Osteocyte (in vitro differentiated cells): ENCODE measurements at regions not wholly inside any gene's neighbourhood (a gene's known extent, or its start where the extent isn't known, plus 50 kb on each side); places are given as distances from the start of the nearest gene placed in this dataset.

Experiments
- DNase-seq: peaks from one replicate; pipeline ENCODE4 v3.0.0; 2021; ENCODE audit warnings: mixed read lengths; ENCODE audit not compliant: unreplicated experiment; ENCODE audit errors: extremely low spot score
- H3K27ac Mint-ChIP-seq: one replicate; pipeline ENCODE4 v1.8.0; 2021; ENCODE audit warnings: mild to moderate bottlenecking, mixed read lengths; ENCODE audit not compliant: unreplicated experiment
- H3K27me3 Mint-ChIP-seq: one replicate; pipeline ENCODE4 v1.8.0; 2021; ENCODE audit warnings: mixed read lengths; ENCODE audit not compliant: unreplicated experiment
- H3K36me3 Mint-ChIP-seq: one replicate; pipeline ENCODE4 v1.8.0; 2021; ENCODE audit warnings: mixed read lengths; ENCODE audit not compliant: unreplicated experiment
- H3K4me1 Mint-ChIP-seq: one replicate; pipeline ENCODE4 v1.8.0; 2021; ENCODE audit warnings: mixed read lengths; ENCODE audit not compliant: unreplicated experiment
- H3K4me3 Mint-ChIP-seq: one replicate; pipeline ENCODE4 v1.8.0; 2021; ENCODE audit warnings: mild to moderate bottlenecking, moderate library complexity, mixed read lengths; ENCODE audit not compliant: unreplicated experiment
- H3K9me3 Mint-ChIP-seq: one replicate; pipeline ENCODE4 v1.8.0; 2021; ENCODE audit warnings: mixed read lengths; ENCODE audit not compliant: unreplicated experiment
- CTCF ChIP-seq: fragments of 200-600 bp; sonication (generic); IDR thresholded peaks from 2 replicates; pipeline ENCODE4 v1.5.0; 2021; ENCODE audit warnings: antibody characterized with exemption, mild to moderate bottlenecking, moderate library complexity

- Mint-ChIP-seq H3K9me3 (no peaks in the 10 kb centered on the region), H3K27me3 (no peaks in the 10 kb centered on the region), H3K4me1 (no peaks in the 10 kb centered on the region), H3K36me3 (no peaks in the 10 kb centered on the region), H3K27ac (no peak overlapping the region), H3K4me3 (no peak overlapping the region)
- TF ChIP-seq CTCF, result no peak
- DNase-seq, result no peak
These were observed 71.1 kb upstream of the NEUROD1 start for GRCh38 chr2:181751266-181752030.

DNA sequence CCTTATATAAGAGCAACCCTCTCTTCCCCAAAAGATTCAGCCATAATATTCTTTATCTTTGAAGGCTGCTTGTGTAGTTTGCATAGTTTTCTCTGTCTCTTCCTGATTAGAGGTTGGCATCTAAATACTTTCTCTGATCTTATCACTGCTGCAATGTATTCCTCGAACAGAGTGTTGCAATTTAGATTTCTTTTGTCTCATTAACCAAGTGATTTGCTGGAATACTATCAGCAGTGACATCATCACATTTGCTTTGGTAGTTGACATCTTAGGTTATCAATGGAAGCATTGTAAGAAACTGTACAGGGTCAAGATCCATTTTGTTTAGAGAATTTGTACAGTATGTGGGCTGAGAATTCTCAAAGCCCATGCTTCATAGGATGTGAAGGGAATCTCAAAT, 72.0 kb upstream of the NEUROD1 start:
- Mint-ChIP-seq H3K27ac (no peak overlapping the region), H3K4me1 (no peaks in the 10 kb centered on the region), H3K4me3 (no peak overlapping the region), H3K9me3 (no peaks in the 10 kb centered on the region), H3K27me3 (no peaks in the 10 kb centered on the region), H3K36me3 (no peaks in the 10 kb centered on the region)
- no peak for DNase-seq
- TF ChIP-seq CTCF, result no peak

DNA sequence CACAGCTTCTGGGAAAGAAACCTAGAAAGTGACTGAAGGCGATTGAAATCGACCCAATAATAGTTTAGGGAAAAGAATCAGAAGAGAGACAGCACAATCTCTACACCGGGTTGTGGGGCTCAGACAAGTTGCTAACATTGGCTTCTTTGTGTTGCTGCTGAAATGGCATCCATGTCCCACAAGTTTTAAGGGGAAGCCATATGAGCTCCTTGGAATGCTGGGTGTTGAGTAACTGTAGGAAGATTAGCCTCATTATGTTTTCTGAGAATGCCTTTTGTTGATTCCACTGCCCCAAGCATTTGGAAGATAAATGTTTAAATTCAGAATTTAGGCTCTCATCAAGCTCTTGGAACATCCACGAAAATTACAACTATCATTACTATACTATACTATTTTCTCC, 73.4 kb upstream of the NEUROD1 start:
- Mint-ChIP-seq H3K4me3 (no peak overlapping the region), H3K27ac (no peak overlapping the region), H3K36me3 (no peaks in the 10 kb centered on the region), H3K27me3 (no peaks in the 10 kb centered on the region), H3K9me3 (no peaks in the 10 kb centered on the region), H3K4me1 (no peaks in the 10 kb centered on the region)
- DNase-seq, result no peak
- no peak for TF ChIP-seq CTCF

- no peak for TF ChIP-seq CTCF
- no peak overlapping the region for H3K4me3 Mint-ChIP-seq
- no peaks in the 10 kb centered on the region for H3K27me3 Mint-ChIP-seq
These were observed 73.8 kb upstream of the NEUROD1 start for GRCh38 chr2:181754105-181754504.

GRCh38 chr2:181755181-181755580, 74.9 kb upstream of the NEUROD1 start:
- Mint-ChIP-seq H3K27me3 (no peaks in the 10 kb centered on the region), H3K9me3 (no peaks in the 10 kb centered on the region), H3K4me3 (no peak overlapping the region), H3K27ac (no peak overlapping the region), H3K4me1 (no peaks in the 10 kb centered on the region), H3K36me3 (no peaks in the 10 kb centered on the region)
- TF ChIP-seq CTCF, result no peak
- no peak for DNase-seq

More at GRCh38 chr2:181754105-181754504, 73.8 kb upstream of the NEUROD1 start:
- Mint-ChIP-seq H3K36me3 (no peaks in the 10 kb centered on the region), H3K9me3 (no peaks in the 10 kb centered on the region), H3K27ac (no peak overlapping the region), H3K4me1 (no peaks in the 10 kb centered on the region)
- DNase-seq, result no peak
